Adrenal gland (tissue), 9 donors: ENCODE measurements at regions not wholly inside any gene's neighbourhood (a gene's known extent, or its start where the extent isn't known, plus 50 kb on each side); places are given as distances from the start of the nearest gene placed in this dataset.
"Not testable (repeated sequence)": the region's sequence is repeated elsewhere in the genome, so short reads cannot be mapped to it uniquely, and the experiment has no call there.

Source experiments
- DNase-seq, 7 donors: peaks; one replicate each; pipeline ENCODE4 v3.0.0-alpha.2; 2019 to 2020
- H3K27ac ChIP-seq, 5 donors: fragments of 200-600 bp; sonication (generic) in 4 of 5; 1 replicate in 3 of 5; 2 replicates in 2 of 5; pipeline versions ENCODE4 v1.5.1 to v1.8.0; 2016 to 2020; ENCODE audit warnings: mild to moderate bottlenecking in 1 of 5
- H3K27me3 ChIP-seq: fragments of 200-600 bp; 2 replicates; pipeline ENCODE4 v1.8.0; 2021
- H3K36me3 ChIP-seq, 2 donors: fragments of 200-600 bp; replicated peaks in 1 of 2; 1 replicate in 1 of 2; 2 replicates in 1 of 2; pipeline versions ENCODE4 v1.5.1 to v1.8.0; 2018 to 2022
- H3K4me1 ChIP-seq, 2 donors: fragments of 200-600 bp; replicated peaks in 1 of 2; 1 replicate in 1 of 2; 2 replicates in 1 of 2; pipeline versions ENCODE4 v1.5.1 to v1.8.0; 2018 to 2021
- H3K4me3 ChIP-seq, 4 donors: fragments of 200-600 bp; sonication (generic) in 3 of 4; one replicate each; pipeline ENCODE4 v1.5.1; 2016 to 2018
- H3K9me3 ChIP-seq, 3 donors: fragments of 200-600 bp; sonication (generic) in 1 of 3; replicated peaks in 1 of 3; 1 replicate in 2 of 3; 2 replicates in 1 of 3; pipeline versions ENCODE4 v1.5.1 to v1.8.0; 2016 to 2021
- POLR2A ChIP-seq, 2 donors: fragments of 450-650 bp; IDR thresholded peaks; one replicate each; pipeline ENCODE4 v1.6.1; 2017; ENCODE audit warnings: antibody characterized with exemption in 2 of 2, mild to moderate bottlenecking in 2 of 2, moderate library complexity in 1 of 2
- WGBS, 4 donors: extraction: QIAGEN DNeasy Blood & Tissue Kit in 2 of 4; methylation state at CpG; one replicate each; pipeline versions ENCODE4 v1.1.5 to v1.1.7; 2013 to 2017; 5-methylcytosine and 5-hydroxymethylcytosine counted together
- intact Hi-C, 2 donors: fragments of 100-400 bp; cut with DNase I; formaldehyde crosslinking; loops; one replicate each; pipeline versions ENCODE4 v1.14.1 to v1.15.0; 2022 to 2023
- TF ChIP-seq, protein P1 (sequence below), 6 experiments: fragments of 450-650 bp in 4 of 6; fragments of 200-600 bp in 2 of 6; sonication (generic) in 1 of 6; IDR thresholded peaks; 1 replicate in 5 of 6; 2 replicates in 1 of 6; pipeline versions ENCODE4 v1.5.1 to v1.8.0; 2016 to 2021; ENCODE audit warnings: antibody characterized with exemption in 6 of 6, mild to moderate bottlenecking in 2 of 6, moderate library complexity in 1 of 6
- donor health status: healthy with polysubstance abuse.
- donor health status: Bipolar disorder and iron deficiency.
- donor health status: DM: yes; HTN: yes; CAD: no.
- donor health status: DM: no; HTN: no; CAD: no.
- donor health status: DM: no; HTN: no; CAD: no.

DNA sequence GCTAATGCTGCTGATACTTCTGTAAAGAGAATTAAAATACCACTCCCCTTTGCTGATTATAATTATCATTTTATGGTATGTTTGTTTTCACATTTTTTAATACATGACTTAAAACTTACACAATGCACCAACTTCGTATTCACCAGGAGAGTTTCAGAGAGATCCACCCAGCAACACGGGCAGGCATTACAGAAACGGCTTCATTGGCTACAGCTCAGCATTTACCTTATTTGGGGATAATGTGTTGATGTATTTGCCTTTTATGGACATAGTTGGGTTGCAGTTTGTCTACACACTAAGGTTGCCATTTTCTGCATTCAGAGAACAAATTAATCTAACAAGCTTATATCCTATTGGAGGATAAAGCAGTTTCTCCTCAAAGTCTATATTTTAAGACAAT lies 423.6 kb downstream of the PRDM9 start:
- Histone ChIP-seq H3K9me3 (no peaks in the 10 kb centered on the region), H3K4me3 (no peak overlapping the region), H3K4me1 (no peaks in the 10 kb centered on the region), H3K36me3 (no peaks in the 10 kb centered on the region), H3K27ac (no peak overlapping the region), H3K27me3 (no peaks in the 10 kb centered on the region)
- WGBS, 4 donors: 66 to 76% (median 67%) methylated on average over 3 of the region's 3 CpGs
- intact Hi-C loops: no loop called here
- TF ChIP-seq, protein P1, sequence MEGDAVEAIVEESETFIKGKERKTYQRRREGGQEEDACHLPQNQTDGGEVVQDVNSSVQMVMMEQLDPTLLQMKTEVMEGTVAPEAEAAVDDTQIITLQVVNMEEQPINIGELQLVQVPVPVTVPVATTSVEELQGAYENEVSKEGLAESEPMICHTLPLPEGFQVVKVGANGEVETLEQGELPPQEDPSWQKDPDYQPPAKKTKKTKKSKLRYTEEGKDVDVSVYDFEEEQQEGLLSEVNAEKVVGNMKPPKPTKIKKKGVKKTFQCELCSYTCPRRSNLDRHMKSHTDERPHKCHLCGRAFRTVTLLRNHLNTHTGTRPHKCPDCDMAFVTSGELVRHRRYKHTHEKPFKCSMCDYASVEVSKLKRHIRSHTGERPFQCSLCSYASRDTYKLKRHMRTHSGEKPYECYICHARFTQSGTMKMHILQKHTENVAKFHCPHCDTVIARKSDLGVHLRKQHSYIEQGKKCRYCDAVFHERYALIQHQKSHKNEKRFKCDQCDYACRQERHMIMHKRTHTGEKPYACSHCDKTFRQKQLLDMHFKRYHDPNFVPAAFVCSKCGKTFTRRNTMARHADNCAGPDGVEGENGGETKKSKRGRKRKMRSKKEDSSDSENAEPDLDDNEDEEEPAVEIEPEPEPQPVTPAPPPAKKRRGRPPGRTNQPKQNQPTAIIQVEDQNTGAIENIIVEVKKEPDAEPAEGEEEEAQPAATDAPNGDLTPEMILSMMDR (IDR thresholded peaks at IDR 0.05): no peak
- no peak for TF ChIP-seq POLR2A (IDR thresholded peaks at IDR 0.05)
- DNase-seq: no peak

DNA sequence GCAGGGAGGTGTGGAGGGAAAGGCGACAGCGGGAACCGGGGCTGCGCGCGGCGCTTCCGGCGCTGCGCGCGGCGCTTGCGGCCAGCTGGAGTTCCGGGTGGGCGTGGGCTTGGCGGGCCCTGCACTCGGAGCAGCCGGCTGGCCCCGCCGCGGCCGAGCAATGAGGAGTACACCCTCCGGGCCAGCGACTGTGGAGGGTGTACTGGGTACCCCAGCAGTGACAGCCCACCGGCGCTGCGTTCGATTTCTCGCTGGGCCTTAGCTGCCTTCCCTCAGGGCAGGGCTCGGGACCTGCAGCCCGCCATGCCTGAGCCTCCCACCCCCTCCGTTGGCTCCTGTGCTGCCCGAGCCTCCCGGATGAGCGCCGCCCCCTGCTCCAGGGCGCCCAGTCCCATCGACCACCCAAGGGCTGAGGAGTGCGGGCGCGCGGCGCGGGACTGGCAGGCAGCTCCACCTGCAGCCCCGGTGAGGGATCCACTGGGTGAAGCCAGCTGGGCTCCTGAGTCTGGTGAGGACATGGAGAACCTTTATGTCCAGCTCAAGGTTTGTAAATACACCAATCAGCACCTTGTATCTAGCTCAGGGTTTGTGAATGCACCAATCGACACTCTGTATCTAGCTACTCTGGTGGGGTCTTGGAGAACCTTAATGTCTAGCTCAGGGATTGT lies 444.0 kb downstream of the PRDM9 start:
- H3K36me3 ChIP-seq, H3K9me3 ChIP-seq, H3K27ac ChIP-seq, H3K4me1 ChIP-seq, DNase-seq, H3K4me3 ChIP-seq, H3K27me3 ChIP-seq, intact Hi-C loops: not testable (repeated sequence)
- 81 to 92% (median 84%) methylated on average over 2 to 47 of the region's 47 CpGs for WGBS, 4 donors

DNA sequence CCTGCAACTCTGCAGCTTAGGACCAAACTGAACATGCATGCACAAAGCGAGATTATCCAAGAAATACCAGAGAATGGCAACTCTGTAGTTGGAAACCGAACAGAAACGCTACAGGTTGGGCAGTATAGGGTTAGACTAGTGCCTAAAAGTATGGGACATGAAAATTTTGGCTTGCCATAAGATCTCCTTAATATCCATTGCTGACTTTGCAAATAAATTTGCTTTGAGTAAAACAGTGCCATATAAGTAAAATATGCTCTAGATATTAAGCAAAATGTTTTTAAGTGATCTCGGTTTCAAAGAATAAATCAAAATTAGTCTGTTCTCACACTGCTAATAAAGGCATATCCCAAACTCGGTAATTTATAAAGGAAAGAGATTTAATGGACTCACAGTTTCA lies 456.0 kb downstream of the PRDM9 start:
- no peak overlapping the region for H3K27ac ChIP-seq
- H3K36me3 ChIP-seq: no peaks in the 10 kb centered on the region
- no peak for DNase-seq
- no peak overlapping the region for H3K4me3 ChIP-seq
- H3K9me3 ChIP-seq: no peaks in the 10 kb centered on the region
- TF ChIP-seq, protein P1 (IDR thresholded peaks at IDR 0.05): no peak
- no peak for TF ChIP-seq POLR2A (IDR thresholded peaks at IDR 0.05)
- WGBS, 4 donors: 68 to 75% (median 72%) methylated on average over 5 of the region's 5 CpGs
- no peaks in the 10 kb centered on the region for H3K4me1 ChIP-seq
- intact Hi-C loops: no loop called here
- no peaks in the 10 kb centered on the region for H3K27me3 ChIP-seq

DNA sequence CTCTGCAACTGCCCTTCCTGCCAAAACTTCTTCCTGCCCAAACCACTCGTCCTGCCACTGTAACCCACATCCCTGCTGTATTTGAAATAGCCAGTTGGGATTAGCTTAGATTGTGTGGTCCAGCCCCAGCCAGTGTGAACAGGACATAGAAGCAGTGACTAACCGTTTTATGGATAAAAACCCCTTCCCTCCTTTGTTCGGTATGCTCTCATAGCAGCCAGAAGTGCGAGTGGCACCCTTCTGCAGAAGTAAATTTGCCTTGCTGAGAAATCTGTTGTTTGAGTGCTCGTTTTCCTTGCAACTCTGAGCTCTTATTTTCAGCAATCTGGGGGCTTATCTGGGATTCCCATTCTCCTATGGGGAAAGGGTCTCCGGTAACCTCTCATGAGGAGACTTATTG lies 470.0 kb downstream of the PRDM9 start:
- H3K4me3 ChIP-seq: no peak overlapping the region
- TF ChIP-seq, protein P1 (IDR thresholded peaks at IDR 0.05): no peak
- no peak for TF ChIP-seq POLR2A (IDR thresholded peaks at IDR 0.05)
- intact Hi-C loops: no loop called here

DNA sequence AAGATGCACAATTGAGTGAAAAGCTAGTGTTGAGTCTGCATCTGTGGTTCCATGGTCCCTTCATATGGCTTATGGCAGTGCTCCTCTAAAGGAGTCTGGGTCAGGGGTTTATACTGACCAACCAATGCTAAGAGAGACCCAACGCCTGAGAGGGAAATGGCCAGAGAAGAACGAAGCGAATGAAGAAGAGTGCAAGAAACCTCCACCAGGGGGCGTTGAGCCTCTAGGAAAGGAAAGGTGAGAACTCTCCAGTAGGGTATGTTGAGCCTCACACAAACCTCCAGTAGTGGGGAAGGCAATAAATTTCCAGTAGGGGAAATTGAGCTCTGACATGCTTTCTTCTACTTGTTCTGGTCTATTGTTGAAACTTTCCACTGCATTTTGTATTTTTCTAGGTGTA lies 470.6 kb downstream of the PRDM9 start:
- WGBS, 4 donors: 68 to 77% (median 70%) methylated on average over 4 of the region's 4 CpGs
- no peak for TF ChIP-seq POLR2A (IDR thresholded peaks at IDR 0.05)
- TF ChIP-seq, protein P1 (IDR thresholded peaks at IDR 0.05): peak in 1 of 6 experiments; percentile 15
- no peaks in the 10 kb centered on the region for H3K4me1 ChIP-seq
- no peaks in the 10 kb centered on the region for H3K36me3 ChIP-seq
- H3K9me3 ChIP-seq: peaks cover 0 to 4% (median 0%) of the 10 kb centered on the region in 3 donors
- H3K4me3 ChIP-seq: no peak overlapping the region
- DNase-seq: peak in 1 of 7 donors; percentile 27
- intact Hi-C loops: no loop called here
- no peaks in the 10 kb centered on the region for H3K27me3 ChIP-seq
- no peak overlapping the region for H3K27ac ChIP-seq

More for the DNA sequence above, 470.0 kb downstream of the PRDM9 start:
- DNase-seq: no peak
- Histone ChIP-seq H3K36me3 (no peaks in the 10 kb centered on the region), H3K27ac (no peak overlapping the region), H3K9me3 (peaks cover 0 to 4% (median 0%) of the 10 kb centered on the region in 3 donors), H3K4me1 (no peaks in the 10 kb centered on the region), H3K27me3 (no peaks in the 10 kb centered on the region)
- 57 to 78% (median 69%) methylated on average over 6 of the region's 6 CpGs for WGBS, 4 donors
